Stomach (tissue), 4 donors: ENCODE measurements at regions not wholly inside any gene's neighbourhood (a gene's known extent, or its start where the extent isn't known, plus 50 kb on each side); places are given as distances from the start of the nearest gene placed in this dataset.

ENCODE experiments used
- POLR2A ChIP-seq, 4 donors: fragments of 450-650 bp; IDR thresholded peaks; one replicate each; pipeline ENCODE4 v1.6.1; 2016; ENCODE audit warnings: antibody characterized with exemption in 4 of 4, control low read depth in 2 of 4, mild to moderate bottlenecking in 1 of 4, moderate library complexity in 1 of 4
- POLR2AphosphoS5 ChIP-seq, 3 donors: sonication (generic); formaldehyde crosslinking; IDR thresholded peaks; one replicate each; pipeline ENCODE4 v1.6.1; 2016; ENCODE audit warnings: antibody characterized with exemption in 3 of 3
- TF ChIP-seq, protein P1 (sequence below), 7 experiments: fragments of 450-650 bp in 4 of 7; fragments of 200-600 bp in 3 of 7; sonication (generic) in 3 of 7; IDR thresholded peaks; one replicate each; pipeline ENCODE4 v1.5.1; 2016 to 2019; ENCODE audit warnings: antibody characterized with exemption in 7 of 7, control low read depth in 2 of 7, mild to moderate bottlenecking in 1 of 7

GRCh38 chr4:107269175-107269574 is 233.1 kb upstream of the DKK2 start:
- TF ChIP-seq, protein P1, sequence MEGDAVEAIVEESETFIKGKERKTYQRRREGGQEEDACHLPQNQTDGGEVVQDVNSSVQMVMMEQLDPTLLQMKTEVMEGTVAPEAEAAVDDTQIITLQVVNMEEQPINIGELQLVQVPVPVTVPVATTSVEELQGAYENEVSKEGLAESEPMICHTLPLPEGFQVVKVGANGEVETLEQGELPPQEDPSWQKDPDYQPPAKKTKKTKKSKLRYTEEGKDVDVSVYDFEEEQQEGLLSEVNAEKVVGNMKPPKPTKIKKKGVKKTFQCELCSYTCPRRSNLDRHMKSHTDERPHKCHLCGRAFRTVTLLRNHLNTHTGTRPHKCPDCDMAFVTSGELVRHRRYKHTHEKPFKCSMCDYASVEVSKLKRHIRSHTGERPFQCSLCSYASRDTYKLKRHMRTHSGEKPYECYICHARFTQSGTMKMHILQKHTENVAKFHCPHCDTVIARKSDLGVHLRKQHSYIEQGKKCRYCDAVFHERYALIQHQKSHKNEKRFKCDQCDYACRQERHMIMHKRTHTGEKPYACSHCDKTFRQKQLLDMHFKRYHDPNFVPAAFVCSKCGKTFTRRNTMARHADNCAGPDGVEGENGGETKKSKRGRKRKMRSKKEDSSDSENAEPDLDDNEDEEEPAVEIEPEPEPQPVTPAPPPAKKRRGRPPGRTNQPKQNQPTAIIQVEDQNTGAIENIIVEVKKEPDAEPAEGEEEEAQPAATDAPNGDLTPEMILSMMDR (IDR thresholded peaks at IDR 0.05): no peak
- TF ChIP-seq POLR2AphosphoS5 (IDR thresholded peaks at IDR 0.05) (no peak), POLR2A (IDR thresholded peaks at IDR 0.05) (no peak)
